GM21723 (cell line): ENCODE measurements at regions not wholly inside any gene's neighbourhood (a gene's known extent, or its start where the extent isn't known, plus 50 kb on each side); places are given as distances from the start of the nearest gene placed in this dataset.
"Not testable (repeated sequence)": the region's sequence is repeated elsewhere in the genome, so short reads cannot be mapped to it uniquely, and the experiment has no call there.

Experiments
- ATAC-seq: cut with Tn5 transposase; IDR thresholded peaks from one replicate; pipeline ENCODE4 v1.9.1; 2021; ENCODE audit warnings: mild to moderate bottlenecking, moderate library complexity; ENCODE audit not compliant: unreplicated experiment

DNA sequence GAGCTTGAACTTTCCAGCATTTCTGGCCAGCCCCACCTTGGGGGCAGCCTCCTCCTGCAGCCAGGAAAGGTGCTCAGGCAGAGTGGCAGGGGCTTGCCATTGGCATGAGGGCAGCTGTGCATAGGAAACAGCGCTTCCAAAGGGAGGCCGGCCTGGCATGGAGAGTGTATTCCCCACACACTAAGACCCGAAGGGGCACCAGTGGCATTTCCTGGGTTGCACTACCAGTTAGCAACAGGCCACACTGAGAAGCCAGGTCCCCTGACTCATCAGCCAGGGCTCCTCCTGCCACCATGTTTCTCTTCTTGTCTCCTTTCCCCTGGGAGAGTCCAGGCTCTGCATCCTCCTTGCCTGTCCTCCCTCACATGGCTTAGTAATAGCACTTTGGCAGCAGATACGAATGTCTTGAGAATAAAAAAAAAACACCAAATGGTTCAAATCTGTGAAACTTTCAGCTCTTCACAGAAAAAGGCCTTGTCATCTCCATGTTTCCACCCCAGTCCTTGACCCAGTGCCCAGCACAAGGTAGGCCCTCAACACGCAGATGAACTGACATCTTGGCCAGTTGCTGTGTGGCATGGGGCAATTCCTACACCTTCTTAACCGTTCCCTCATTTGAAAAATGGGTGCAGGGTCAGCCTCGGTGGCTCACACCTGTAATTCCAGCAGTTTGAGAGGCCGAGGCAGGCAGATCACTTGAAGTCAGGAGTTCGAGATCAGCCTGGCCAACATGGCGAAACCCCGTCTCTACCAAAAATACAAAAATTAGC, 180.4 kb downstream of the SMAD6 start:
- no peak for ATAC-seq

GRCh38 chr15:66883284-66883911, 181.4 kb downstream of the SMAD6 start:
- no peak for ATAC-seq

DNA sequence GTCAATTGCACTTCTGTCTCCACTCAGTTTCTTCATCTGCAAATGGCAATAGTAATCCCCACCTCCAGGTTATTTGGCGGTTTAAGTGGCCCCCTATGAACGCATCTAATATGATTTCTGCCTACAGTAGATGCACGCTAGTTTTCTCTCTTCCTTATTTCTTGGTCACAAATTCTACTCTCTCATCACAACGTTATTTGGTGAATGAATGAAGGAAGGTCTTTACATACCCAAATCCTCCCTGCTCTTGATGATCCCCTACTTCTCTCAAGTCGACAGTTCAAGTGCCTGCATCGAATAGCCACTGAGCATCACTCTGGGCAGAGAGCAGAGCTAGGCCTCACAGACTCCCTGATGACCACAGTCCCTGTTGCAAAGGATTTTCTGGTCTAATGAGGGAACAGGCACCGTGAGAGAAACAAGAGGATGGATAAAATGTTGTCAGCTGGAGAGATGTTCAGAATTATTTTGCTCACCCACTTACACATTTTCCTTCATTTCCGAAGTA, 181.2 kb upstream of the SMAD3 start:
- ATAC-seq: no peak

DNA sequence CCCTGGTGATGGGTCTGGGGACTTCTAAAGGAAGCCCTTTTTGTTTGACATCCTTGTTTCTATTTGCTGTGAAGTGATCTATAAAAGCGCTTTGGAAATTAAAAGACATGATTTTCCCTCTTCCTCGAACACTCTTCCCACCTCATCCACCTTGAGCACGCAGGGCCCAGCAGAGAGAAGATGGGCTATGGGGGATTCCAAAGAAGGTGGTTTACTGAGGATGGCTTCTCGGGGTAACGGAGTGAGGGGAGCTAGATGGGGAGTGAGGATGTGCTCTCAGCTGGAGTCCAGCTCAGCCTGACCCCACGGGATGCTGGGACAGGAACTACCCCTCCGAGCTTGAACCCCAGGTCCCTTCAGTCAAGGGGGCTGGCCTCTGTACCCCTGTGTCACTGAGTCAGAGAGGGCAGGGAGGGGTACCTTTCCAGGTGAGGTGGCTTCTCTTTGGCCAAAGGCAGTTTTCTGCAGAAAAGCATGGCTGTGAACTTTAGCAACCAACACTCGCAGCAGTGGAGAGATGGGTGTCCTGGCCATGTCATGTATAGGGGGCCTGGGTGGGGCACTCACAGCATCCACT, 180.7 kb upstream of the SMAD3 start:
- no peak for ATAC-seq

- no peak for ATAC-seq
Observed at GRCh38 chr15:66885281-66885915, 180.0 kb upstream of the SMAD3 start.

DNA sequence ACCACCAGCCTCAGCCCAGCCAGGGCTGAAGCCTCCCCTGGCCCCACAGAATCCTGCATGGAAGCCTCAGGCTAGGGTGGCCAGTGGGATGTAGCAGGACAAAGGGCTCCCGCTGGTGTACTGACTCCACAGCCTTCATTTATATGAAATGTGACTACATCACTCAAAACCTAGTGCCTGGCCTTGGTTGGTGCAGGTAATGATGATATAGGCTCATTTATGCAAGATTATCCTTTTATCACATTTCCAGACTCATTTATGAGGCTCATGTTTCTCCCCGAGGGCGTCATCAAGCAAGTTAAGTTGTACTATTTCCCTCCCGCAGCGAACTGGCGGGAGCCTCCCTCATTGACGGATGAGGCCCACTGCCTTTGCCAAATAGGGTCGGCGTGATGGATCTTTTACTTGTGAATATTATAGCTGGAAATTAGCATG, 179.1 kb upstream of the SMAD3 start:
- ATAC-seq: no peak

DNA sequence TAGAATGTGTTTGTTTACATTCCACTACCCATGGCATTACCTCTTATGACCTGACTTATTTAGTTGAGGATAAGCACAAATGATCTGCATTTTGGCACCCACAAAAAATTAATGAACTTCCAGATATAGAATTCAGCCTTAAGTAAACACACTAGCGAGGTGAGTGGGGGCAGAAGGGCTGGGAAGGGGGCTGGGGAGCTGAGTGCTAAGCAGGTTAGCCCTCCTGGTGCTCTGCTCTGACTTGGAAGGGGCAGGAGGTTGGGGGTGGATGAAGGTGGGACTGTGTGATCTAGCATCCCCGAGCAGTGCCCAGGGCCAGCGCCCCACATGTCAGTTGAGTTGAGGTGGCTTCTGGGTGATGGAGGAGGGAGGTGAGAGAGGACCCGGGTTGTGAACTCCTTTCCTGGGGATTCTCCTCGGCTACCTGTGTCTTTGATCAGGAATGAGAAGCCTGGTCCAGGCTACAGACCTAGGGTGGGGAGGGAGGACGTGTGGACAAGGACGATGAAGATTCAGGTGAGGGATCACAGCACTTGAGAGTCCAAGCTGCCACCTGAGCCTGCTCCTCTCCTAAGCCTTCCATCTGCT, 178.6 kb upstream of the SMAD3 start:
- no peak for ATAC-seq

- ATAC-seq: not testable (repeated sequence)
Observed at GRCh38 chr15:66889298-66889697, 176.1 kb upstream of the SMAD3 start.

GRCh38 chr15:66891776-66892175, 173.6 kb upstream of the SMAD3 start:
- ATAC-seq: no peak

GRCh38 chr15:66893294-66893693, 172.1 kb upstream of the SMAD3 start:
- ATAC-seq: no peak

DNA sequence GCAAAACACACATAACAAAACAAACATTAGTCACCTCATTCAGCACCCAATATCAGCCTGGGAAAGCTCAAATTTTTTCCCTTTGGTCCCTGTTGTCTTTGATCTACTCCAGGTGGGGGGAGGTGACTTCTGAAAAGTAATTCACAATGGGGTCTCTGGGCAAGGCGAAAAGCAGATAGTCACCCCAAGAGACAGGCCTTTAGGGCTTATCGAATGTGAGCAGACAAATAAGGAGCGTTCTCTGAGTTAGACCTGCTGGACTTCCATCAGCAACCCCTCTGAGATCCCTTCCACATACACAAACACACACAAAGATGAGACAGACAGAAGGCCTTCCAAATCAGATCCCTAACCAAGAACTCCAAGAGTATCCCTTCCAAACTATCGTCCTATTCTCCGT, 171.0 kb upstream of the SMAD3 start:
- no peak for ATAC-seq

- ATAC-seq: no peak
Observed at GRCh38 chr15:66894986-66895780, 170.2 kb upstream of the SMAD3 start.

GRCh38 chr15:66895794-66896453, 169.5 kb upstream of the SMAD3 start:
- ATAC-seq: no peak

- ATAC-seq: no peak
Observed at GRCh38 chr15:66896611-66897010, 168.8 kb upstream of the SMAD3 start.

- no peak for ATAC-seq
Observed at GRCh38 chr15:66897416-66897815, 168.0 kb upstream of the SMAD3 start.

- ATAC-seq: no peak
Observed at GRCh38 chr15:66897971-66898370, 167.4 kb upstream of the SMAD3 start.

DNA sequence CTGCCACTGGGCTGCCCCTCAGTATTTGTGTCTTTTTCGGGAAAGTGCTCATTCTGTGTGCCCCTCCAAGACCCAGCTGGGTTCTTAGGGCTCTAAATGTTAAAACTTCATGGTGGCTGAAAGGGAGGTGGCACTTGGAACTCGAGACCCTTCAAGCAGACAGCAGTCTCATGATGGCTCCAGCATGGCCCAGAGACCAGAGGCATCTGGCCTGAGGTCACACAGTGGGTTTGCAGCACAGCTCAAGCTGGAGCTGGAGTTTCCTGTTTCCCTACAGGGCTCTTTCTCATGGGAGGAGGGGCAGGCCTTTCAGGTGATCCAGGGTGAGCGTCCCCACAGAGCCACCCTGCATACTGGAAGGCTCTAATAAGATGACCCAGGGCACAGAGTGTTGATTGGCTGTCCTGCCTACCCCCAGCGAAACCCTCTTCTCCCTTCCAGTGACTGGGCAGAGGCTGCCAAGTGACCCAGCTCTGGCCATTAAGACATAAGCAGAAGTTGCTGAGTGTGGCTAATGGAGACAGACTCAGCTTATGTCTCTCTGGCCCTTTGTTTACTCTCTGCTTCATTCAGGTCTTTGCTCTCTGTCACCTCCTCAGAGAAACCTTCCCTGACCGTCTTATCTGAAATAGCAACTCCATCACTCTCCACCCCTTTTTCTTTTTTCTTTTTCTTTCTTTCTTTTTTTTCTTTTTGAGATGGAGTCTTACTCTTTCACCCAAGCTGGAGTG, 166.6 kb upstream of the SMAD3 start:
- no peak for ATAC-seq

DNA sequence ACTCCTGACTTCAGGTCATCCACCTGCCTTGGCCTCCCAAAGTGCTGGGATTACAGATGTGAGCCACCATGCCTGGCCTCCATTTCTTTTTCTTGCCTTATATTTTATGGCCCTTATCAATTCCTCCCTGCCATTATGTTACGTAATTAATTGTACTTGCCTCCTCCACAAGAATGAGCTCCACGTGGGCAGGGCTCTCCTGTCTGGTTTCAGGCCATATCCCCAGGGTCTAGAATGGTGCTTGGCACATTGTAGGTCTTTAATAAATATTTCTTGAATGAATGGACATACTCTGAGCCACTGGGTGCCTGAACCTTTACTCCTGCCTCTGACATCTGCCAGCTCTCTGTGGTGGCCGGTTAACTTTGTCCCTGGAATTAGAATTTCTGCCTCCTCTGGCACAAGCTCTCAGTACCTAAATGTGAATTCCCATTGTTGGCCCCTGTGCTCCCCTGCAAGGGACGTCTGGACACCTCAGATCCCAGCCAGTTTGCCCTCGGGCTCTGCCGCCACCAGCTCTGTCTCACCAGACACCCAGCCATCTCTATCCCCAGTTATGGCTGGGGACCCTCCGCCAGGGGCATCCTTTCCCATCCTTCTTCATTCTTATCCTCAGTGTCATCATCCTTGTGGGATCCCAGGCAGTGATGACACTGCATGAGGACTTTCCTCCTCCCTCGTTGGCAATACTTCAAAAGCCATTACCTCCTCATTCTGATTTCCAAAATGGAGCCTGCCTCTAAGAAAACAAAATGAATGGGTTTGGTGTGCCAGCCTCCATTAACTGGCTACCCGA, 165.6 kb upstream of the SMAD3 start:
- ATAC-seq: no peak
